ENCODE measurements at regions not wholly inside any gene's neighbourhood (a gene's known extent, or its start where the extent isn't known, plus 50 kb on each side); places are given as distances from the start of the nearest gene placed in this dataset.

GRCh38 chr2:41963661-41964525 is 83.9 kb upstream of the PKDCC start:
- H3K4me2 ChIP-seq (ENCODE audit: low read length): no peak overlapping the region

GRCh38 chr2:41965173-41965908 is 82.5 kb upstream of the PKDCC start:
- no peak overlapping the region for H3K4me2 ChIP-seq (ENCODE audit: low read length)
- peaks cover 5% of the 10 kb centered on the region; the same call in 1 of the 2 replicates for H3K4me1 ChIP-seq (ENCODE audit: low read length)

More at GRCh38 chr2:41963661-41964525, 83.9 kb upstream of the PKDCC start:
- Histone ChIP-seq H4K20me1 (ENCODE audit: insufficient read depth, low read length) (no peaks in the 10 kb centered on the region), H3K9me3 (ENCODE audit: insufficient read depth, low read length) (no peaks in the 10 kb centered on the region), H3K4me1 (ENCODE audit: low read length) (peaks cover 5% of the 10 kb centered on the region; the same call in 1 of the 2 replicates), H3K79me2 (ENCODE audit: low read length) (no peaks in the 10 kb centered on the region), H3K27ac (ENCODE audit: low read length) (no peak overlapping the region), H3K4me3 (ENCODE audit: low read length) (no peak overlapping the region), H3K36me3 (replicated peaks; ENCODE audit: low read depth, low read length) (no peaks in the 10 kb centered on the region), H3K27me3 (ENCODE audit: low read depth, low read length) (peaks cover 45% of the 10 kb centered on the region), H3K9ac (ENCODE audit: low read length) (no peak overlapping the region), H2AFZ (ENCODE audit: low read depth, low read length) (no peak overlapping the region)
- no peak for TF ChIP-seq EZH2phosphoT487 (IDR thresholded peaks at IDR 0.05; ENCODE audit: low read depth)
- TF ChIP-seq CTCF (IDR thresholded peaks at IDR 0.05; ENCODE audit: low read depth, low read length): no peak

GRCh38 chr2:41965909-41966295 is 81.9 kb upstream of the PKDCC start:
- H3K4me1 ChIP-seq (ENCODE audit: low read length): peaks cover 5% of the 10 kb centered on the region; the same call in 1 of the 2 replicates
- TF ChIP-seq CTCF (IDR thresholded peaks at IDR 0.05; ENCODE audit: low read depth, low read length) (no peak), EZH2phosphoT487 (IDR thresholded peaks at IDR 0.05; ENCODE audit: low read depth) (no peak)
- no peak overlapping the region for H3K9ac ChIP-seq (ENCODE audit: low read length)
- no peaks in the 10 kb centered on the region for H3K9me3 ChIP-seq (ENCODE audit: insufficient read depth, low read length)
- H3K27me3 ChIP-seq (ENCODE audit: low read depth, low read length): peaks cover 25% of the 10 kb centered on the region
- no peak overlapping the region for H2AFZ ChIP-seq (ENCODE audit: low read depth, low read length)
- no peaks in the 10 kb centered on the region for H3K79me2 ChIP-seq (ENCODE audit: low read length)
- H3K4me3 ChIP-seq (ENCODE audit: low read length): no peak overlapping the region
- H3K27ac ChIP-seq (ENCODE audit: low read length): no peak overlapping the region
- H3K36me3 ChIP-seq (replicated peaks; ENCODE audit: low read depth, low read length): no peaks in the 10 kb centered on the region
- H3K4me2 ChIP-seq (ENCODE audit: low read length): no peak overlapping the region
- no peaks in the 10 kb centered on the region for H4K20me1 ChIP-seq (ENCODE audit: insufficient read depth, low read length)

More at GRCh38 chr2:41965173-41965908, 82.5 kb upstream of the PKDCC start:
- Histone ChIP-seq H3K9ac (ENCODE audit: low read length) (no peak overlapping the region), H3K4me3 (ENCODE audit: low read length) (no peak overlapping the region), H3K9me3 (ENCODE audit: insufficient read depth, low read length) (no peaks in the 10 kb centered on the region), H3K79me2 (ENCODE audit: low read length) (no peaks in the 10 kb centered on the region), H3K36me3 (replicated peaks; ENCODE audit: low read depth, low read length) (no peaks in the 10 kb centered on the region), H3K27me3 (ENCODE audit: low read depth, low read length) (peaks cover 31% of the 10 kb centered on the region), H3K27ac (ENCODE audit: low read length) (no peak overlapping the region), H2AFZ (ENCODE audit: low read depth, low read length) (no peak overlapping the region), H4K20me1 (ENCODE audit: insufficient read depth, low read length) (no peaks in the 10 kb centered on the region)
- TF ChIP-seq CTCF (IDR thresholded peaks at IDR 0.05; ENCODE audit: low read depth, low read length) (no peak), EZH2phosphoT487 (IDR thresholded peaks at IDR 0.05; ENCODE audit: low read depth) (no peak)

GRCh38 chr2:41966431-41966893 is 81.4 kb upstream of the PKDCC start:
- Histone ChIP-seq H4K20me1 (ENCODE audit: insufficient read depth, low read length) (no peaks in the 10 kb centered on the region), H3K36me3 (replicated peaks; ENCODE audit: low read depth, low read length) (no peaks in the 10 kb centered on the region), H3K9ac (ENCODE audit: low read length) (no peak overlapping the region), H3K9me3 (ENCODE audit: insufficient read depth, low read length) (no peaks in the 10 kb centered on the region), H2AFZ (ENCODE audit: low read depth, low read length) (no peak overlapping the region), H3K4me2 (ENCODE audit: low read length) (no peak overlapping the region), H3K4me1 (ENCODE audit: low read length) (peaks cover 5% of the 10 kb centered on the region; the same call in 1 of the 2 replicates), H3K4me3 (ENCODE audit: low read length) (no peak overlapping the region), H3K27ac (ENCODE audit: low read length) (no peak overlapping the region), H3K27me3 (ENCODE audit: low read depth, low read length) (peaks cover 20% of the 10 kb centered on the region; the same call in 1 of the 2 replicates), H3K79me2 (ENCODE audit: low read length) (no peaks in the 10 kb centered on the region)
- no peak for TF ChIP-seq CTCF (IDR thresholded peaks at IDR 0.05; ENCODE audit: low read depth, low read length)
- no peak for TF ChIP-seq EZH2phosphoT487 (IDR thresholded peaks at IDR 0.05; ENCODE audit: low read depth)
